SJCRH30 (cell line): ENCODE measurements at regions not wholly inside any gene's neighbourhood (a gene's known extent, or its start where the extent isn't known, plus 50 kb on each side); places are given as distances from the start of the nearest gene placed in this dataset.

Source experiments
- DNase-seq, 2 experiments: peaks; one replicate each; pipeline ENCODE4 v3.0.0-alpha.2; 2015 to 2020
- H3K27ac ChIP-seq: fragments of 250-450 bp; sonication (Bioruptor Pico); 2 replicates; pipeline ENCODE4 v1.5.1; 2020; ENCODE audit warnings: mild to moderate bottlenecking, moderate library complexity
- H3K27me3 ChIP-seq: fragments of 250-450 bp; sonication (Bioruptor Pico); 2 replicates; pipeline ENCODE4 v1.5.1; 2020; ENCODE audit warnings: mild to moderate bottlenecking, moderate library complexity
- H3K36me3 ChIP-seq: fragments of 250-450 bp; sonication (Bioruptor Pico); 2 replicates; pipeline ENCODE4 v1.5.1; 2020; ENCODE audit warnings: mild to moderate bottlenecking, moderate library complexity
- H3K4me1 ChIP-seq: fragments of 250-450 bp; sonication (Bioruptor Pico); 2 replicates; pipeline ENCODE4 v1.5.1; 2020; ENCODE audit warnings: mild to moderate bottlenecking, moderate library complexity
- H3K4me3 ChIP-seq: fragments of 250-450 bp; sonication (Bioruptor Pico); 2 replicates; pipeline ENCODE4 v1.5.1; 2020; ENCODE audit warnings: mild to moderate bottlenecking, moderate library complexity
- H3K9me3 ChIP-seq: fragments of 250-450 bp; sonication (Bioruptor Pico); replicated peaks from 2 replicates; pipeline ENCODE4 v1.5.1; 2020; ENCODE audit warnings: mild to moderate bottlenecking, moderate library complexity

- Histone ChIP-seq H3K4me3 (no peak overlapping the region), H3K9me3 (no peaks in the 10 kb centered on the region), H3K36me3 (no peaks in the 10 kb centered on the region), H3K27me3 (no peaks in the 10 kb centered on the region), H3K27ac (peak overlapping the region; percentile 25; the same call in 1 of the 2 replicates), H3K4me1 (peaks cover 10% of the 10 kb centered on the region)
- peak in 1 of 2 experiments; percentile 30 for DNase-seq
These were observed 953.5 kb downstream of the CDH11 start for GRCh38 chr16:64168371-64168770.

DNA sequence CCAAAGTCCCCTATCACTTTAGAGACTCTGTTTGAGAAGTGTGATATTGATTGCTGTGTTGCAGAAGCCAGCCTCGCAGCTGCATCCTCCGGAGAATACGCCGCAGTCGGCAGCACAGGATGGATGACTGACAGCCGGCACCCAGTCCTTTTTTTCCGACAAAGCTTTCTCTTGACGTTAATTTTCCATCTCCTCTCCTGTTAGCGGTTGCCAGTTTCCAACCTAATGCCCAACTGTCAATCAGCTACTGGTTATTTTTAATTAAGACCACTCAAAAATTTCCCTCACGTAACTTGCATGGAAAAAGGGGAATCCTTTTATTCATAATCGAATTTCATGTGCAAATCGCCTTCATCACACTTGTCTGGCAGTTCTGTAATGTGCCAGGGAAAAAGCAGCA, 953.9 kb downstream of the CDH11 start:
- peaks cover 3% of the 10 kb centered on the region for H3K9me3 ChIP-seq

DNA sequence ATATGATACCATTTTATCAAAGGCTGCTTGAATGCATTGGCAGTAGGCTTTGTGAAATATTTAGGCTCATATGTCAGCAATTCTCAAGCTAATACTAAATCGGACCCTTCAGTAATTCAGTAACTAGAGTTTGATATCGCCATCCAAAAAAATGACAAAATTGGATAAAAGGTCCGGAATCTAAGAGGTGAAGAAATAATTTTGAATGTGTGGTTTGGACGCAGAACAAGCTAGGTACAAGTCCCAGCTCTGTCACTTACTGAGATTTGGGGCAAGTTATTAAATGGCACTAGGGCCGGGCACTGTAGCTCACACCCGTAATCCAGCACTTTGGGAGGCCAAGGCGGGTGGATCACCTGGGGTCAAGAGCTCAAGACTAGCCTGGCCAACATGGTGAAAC, 956.5 kb downstream of the CDH11 start:
- Histone ChIP-seq H3K9me3 (peaks cover 8% of the 10 kb centered on the region), H3K36me3 (no peaks in the 10 kb centered on the region), H3K27ac (no peak overlapping the region), H3K4me3 (no peak overlapping the region), H3K4me1 (peaks cover 29% of the 10 kb centered on the region), H3K27me3 (no peaks in the 10 kb centered on the region)
- no peak for DNase-seq

More for the DNA sequence above, 953.9 kb downstream of the CDH11 start:
- Histone ChIP-seq H3K36me3 (no peaks in the 10 kb centered on the region), H3K4me1 (peaks cover 10% of the 10 kb centered on the region), H3K27ac (no peak overlapping the region), H3K27me3 (no peaks in the 10 kb centered on the region), H3K4me3 (no peak overlapping the region)
- DNase-seq, result no peak

GRCh38 chr16:64162613-64163375, 959.1 kb downstream of the CDH11 start:
- Histone ChIP-seq H3K36me3 (no peaks in the 10 kb centered on the region), H3K4me3 (no peak overlapping the region), H3K4me1 (peaks cover 24% of the 10 kb centered on the region), H3K27me3 (no peaks in the 10 kb centered on the region), H3K27ac (no peak overlapping the region; the same call in 1 of the 2 replicates), H3K9me3 (peaks cover 8% of the 10 kb centered on the region)
- no peak for DNase-seq

GRCh38 chr16:64159976-64160375, 961.9 kb downstream of the CDH11 start:
- Histone ChIP-seq H3K27ac (no peak overlapping the region), H3K4me3 (no peak overlapping the region), H3K9me3 (peaks cover 16% of the 10 kb centered on the region), H3K36me3 (no peaks in the 10 kb centered on the region), H3K4me1 (peaks cover 24% of the 10 kb centered on the region), H3K27me3 (no peaks in the 10 kb centered on the region)
- no peak for DNase-seq

DNA sequence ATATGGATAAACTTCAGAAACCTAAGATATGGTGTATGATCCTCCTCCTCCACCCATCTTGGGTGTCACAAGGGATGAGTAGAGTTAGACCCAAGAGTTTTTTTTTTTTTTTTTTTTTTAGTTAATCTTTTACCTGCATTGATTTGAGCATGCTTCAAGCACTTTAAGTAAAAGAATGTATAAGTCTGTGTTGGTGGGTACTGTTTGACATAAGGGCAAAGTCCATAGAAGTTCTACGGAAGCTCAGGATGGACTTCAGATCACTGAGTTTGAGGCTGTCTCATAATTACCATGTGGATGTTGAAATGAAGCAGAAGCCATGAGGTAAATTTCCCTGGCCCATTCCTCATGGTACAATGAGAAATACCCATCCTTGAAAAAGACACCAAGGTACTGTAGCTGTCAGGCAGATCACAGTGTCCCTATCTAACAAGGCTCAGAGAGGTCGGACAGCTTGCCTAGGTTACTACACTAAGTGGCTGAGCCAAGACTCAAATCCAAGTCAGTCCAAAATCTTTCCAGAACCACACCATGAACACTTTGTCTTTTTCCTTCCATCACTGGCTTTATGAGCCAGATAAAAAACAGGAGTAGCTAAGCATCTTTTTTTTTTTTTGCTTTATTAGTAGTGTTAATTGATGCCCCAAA, 962.8 kb downstream of the CDH11 start:
- Histone ChIP-seq H3K9me3 (peaks cover 16% of the 10 kb centered on the region), H3K27me3 (no peaks in the 10 kb centered on the region), H3K4me1 (peaks cover 24% of the 10 kb centered on the region), H3K4me3 (no peak overlapping the region), H3K27ac (no peak overlapping the region), H3K36me3 (no peaks in the 10 kb centered on the region)
- DNase-seq, result no peak

DNA sequence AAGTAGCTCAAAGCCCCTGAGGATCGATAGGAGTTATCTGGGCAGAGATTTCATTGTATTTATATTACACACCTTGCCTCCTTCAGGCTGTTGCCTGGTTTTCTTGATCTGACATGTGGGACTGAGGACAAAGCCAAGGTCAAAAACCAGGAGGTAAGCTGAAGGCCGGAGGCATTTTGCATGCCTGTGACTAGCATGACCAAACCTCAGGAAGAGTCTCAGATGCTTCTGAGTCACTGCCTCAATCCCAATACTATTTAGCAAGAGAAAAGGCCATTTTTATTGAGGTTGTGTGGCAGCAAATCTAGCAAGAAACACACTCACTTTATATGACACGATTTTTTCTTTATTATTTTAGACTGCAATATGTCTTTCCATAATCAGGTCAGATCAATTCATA, 968.1 kb downstream of the CDH11 start:
- H3K4me1 ChIP-seq, result peaks cover 15% of the 10 kb centered on the region
- H3K27me3 ChIP-seq, result no peaks in the 10 kb centered on the region
- no peaks in the 10 kb centered on the region for H3K36me3 ChIP-seq
- no peak for DNase-seq
- no peak overlapping the region for H3K4me3 ChIP-seq
- peaks cover 7% of the 10 kb centered on the region; the same call in 1 of the 2 replicates for H3K9me3 ChIP-seq
- no peak overlapping the region for H3K27ac ChIP-seq

DNA sequence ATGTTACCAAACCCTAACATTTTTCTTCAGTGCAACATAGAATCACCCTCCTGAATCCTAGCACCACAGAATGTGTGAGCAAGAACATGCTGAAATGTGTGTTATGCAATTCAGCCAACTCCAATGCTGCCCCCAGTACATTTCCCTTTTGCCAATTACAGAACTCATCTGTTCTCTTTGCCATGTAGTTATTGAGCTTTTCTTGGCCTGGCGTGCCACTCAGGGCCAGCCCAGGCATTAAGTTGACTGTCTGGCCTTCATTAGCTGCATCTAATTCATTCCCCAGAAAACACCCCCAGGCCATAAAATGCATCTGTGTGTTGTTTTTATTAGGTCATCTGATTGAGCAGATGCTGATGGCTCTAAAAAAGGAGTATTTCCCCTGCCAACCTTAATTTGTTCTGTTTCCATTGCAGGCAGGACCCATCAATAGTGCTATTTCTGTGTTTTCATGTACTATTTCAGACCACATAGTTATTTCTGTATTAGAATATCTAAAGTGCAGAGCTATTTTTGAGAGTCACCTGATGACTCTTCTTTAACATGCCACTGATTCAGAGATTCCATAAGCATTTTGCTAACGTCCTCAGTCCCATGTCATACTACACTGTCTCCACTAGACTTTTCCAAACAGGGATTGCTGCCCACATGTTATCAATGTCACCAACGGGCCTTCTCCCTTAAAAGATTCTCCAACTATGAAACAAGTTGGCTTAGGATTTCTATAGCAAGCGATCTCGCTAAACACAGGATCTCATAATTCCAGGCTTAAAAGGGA, 969.7 kb downstream of the CDH11 start:
- peak; percentile 59 to 73 for DNase-seq
- Histone ChIP-seq H3K27me3 (no peaks in the 10 kb centered on the region), H3K36me3 (no peaks in the 10 kb centered on the region), H3K4me3 (no peak overlapping the region), H3K4me1 (peaks cover 15% of the 10 kb centered on the region), H3K27ac (peak overlapping the region; percentile 12), H3K9me3 (peaks cover 9% of the 10 kb centered on the region; the same call in 1 of the 2 replicates)

- Histone ChIP-seq H3K27ac (no peak overlapping the region), H3K27me3 (no peaks in the 10 kb centered on the region), H3K36me3 (no peaks in the 10 kb centered on the region), H3K4me3 (no peak overlapping the region), H3K9me3 (0 out of 2 replicates have a peak, but pooled peaks cover 4% of the 10 kb centered on the region), H3K4me1 (peaks cover 15% of the 10 kb centered on the region)
- DNase-seq, result no peak
These were observed 971.7 kb downstream of the CDH11 start for GRCh38 chr16:64150193-64150592.

- Histone ChIP-seq H3K27ac (no peak overlapping the region), H3K27me3 (no peaks in the 10 kb centered on the region), H3K4me1 (peaks cover 19% of the 10 kb centered on the region), H3K4me3 (no peak overlapping the region), H3K9me3 (0 out of 2 replicates have a peak, but pooled peaks cover 4% of the 10 kb centered on the region), H3K36me3 (no peaks in the 10 kb centered on the region)
- DNase-seq, result no peak
These were observed 972.1 kb downstream of the CDH11 start for GRCh38 chr16:64149756-64150155.

DNA sequence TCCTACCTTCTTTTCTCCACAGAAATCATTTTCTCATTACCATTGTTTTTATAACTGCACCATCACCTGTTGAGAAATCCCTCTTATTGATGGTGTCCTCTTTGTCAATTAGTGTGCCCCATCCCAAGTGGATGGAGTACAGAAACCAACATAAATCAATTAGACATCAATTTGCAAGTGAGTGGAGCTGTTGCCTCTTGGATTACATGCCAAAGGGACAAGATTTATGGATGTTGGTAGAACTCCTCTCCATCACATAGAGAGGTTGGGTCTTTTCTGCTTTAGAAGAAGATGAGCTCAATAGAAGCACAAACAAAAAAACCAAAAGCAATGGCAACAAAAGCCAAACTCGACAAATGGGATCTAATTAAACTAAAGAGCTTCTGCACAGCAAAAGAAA, 973.5 kb downstream of the CDH11 start:
- H3K27me3 ChIP-seq, result no peaks in the 10 kb centered on the region
- DNase-seq, result no peak
- H3K9me3 ChIP-seq, result 0 out of 2 replicates have a peak, but pooled peaks cover 4% of the 10 kb centered on the region
- H3K36me3 ChIP-seq, result no peaks in the 10 kb centered on the region
- H3K27ac ChIP-seq, result no peak overlapping the region
- no peak overlapping the region for H3K4me3 ChIP-seq
- peaks cover 25% of the 10 kb centered on the region for H3K4me1 ChIP-seq

DNA sequence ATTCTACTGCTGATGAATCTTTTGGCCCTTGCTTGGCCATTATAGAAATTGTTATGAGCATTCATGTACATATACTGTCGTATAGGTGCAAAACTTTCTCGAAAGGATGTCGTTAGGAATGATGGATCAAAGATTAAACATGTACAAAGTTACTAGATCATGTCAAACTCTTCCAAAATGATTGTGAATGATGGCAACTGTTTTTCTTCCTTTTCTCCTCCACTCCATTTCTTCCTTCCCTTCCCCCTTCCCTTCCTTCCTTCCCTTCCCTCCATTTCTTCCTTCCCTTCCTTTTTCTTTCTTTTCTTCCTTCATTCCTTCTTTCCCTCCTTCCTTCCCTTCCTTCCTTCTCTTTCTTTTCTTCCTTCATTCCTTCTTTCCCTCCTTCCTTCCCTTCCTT, 973.9 kb downstream of the CDH11 start:
- no peak overlapping the region for H3K4me3 ChIP-seq
- no peak for DNase-seq
- peaks cover 23% of the 10 kb centered on the region for H3K4me1 ChIP-seq
- 0 out of 2 replicates have a peak, but pooled peaks cover 4% of the 10 kb centered on the region for H3K9me3 ChIP-seq
- H3K36me3 ChIP-seq, result no peaks in the 10 kb centered on the region
- no peak overlapping the region for H3K27ac ChIP-seq
- no peaks in the 10 kb centered on the region for H3K27me3 ChIP-seq

- H3K27ac ChIP-seq, result peak overlapping the region; percentile 8; the same call in 1 of the 2 replicates
- DNase-seq, result peak in 1 of 2 experiments; percentile 57
- peaks cover 10% of the 10 kb centered on the region; the same call in 1 of the 2 replicates for H3K4me1 ChIP-seq
- H3K36me3 ChIP-seq, result no peaks in the 10 kb centered on the region
- no peaks in the 10 kb centered on the region for H3K27me3 ChIP-seq
- H3K4me3 ChIP-seq, result no peak overlapping the region
- 0 out of 2 replicates have a peak, but pooled peaks cover 4% of the 10 kb centered on the region for H3K9me3 ChIP-seq
These were observed 977.2 kb downstream of the CDH11 start for GRCh38 chr16:64144617-64145016.

DNA sequence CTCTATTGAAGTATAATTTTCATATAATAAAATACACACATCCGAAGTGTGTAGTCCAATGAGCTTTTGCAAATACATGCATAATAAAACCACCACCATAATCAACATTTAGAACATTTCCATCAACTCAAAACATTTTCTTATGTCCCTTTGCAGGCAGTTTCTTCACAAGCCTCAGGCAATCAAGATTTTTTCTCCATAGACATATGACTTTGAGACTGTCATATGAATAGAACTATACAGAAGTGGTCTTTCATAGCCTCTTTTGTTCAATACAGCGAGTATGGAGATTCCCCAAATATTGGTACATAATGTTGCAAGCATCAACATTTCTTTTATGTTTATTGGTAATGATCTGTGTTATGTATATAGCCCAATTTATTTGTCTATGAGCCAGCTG, 983.2 kb downstream of the CDH11 start:
- Histone ChIP-seq H3K27ac (no peak overlapping the region), H3K4me3 (no peak overlapping the region), H3K27me3 (no peaks in the 10 kb centered on the region), H3K9me3 (0 out of 2 replicates have a peak, but pooled peaks cover 4% of the 10 kb centered on the region), H3K4me1 (no peaks in the 10 kb centered on the region), H3K36me3 (no peaks in the 10 kb centered on the region)
- no peak for DNase-seq

DNA sequence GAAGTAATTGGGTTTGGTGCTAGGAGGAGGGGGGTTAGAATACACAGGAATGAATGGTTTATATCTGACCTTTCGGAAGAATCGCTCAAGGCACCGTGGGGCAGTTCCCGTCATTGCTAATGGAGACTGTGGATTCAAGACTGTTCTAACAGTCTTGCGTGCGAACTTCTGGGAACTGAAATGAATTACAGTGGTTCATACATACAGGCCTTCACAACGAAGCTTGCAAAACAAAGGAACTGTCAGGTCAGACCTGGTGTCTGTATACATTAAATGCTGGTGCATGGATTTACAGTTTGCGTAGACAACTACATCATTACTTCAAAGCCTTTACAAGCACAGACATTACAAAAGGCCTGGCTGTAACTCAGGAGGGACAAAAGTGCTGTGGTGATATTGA, 983.9 kb downstream of the CDH11 start:
- no peak overlapping the region for H3K4me3 ChIP-seq
- no peak overlapping the region for H3K27ac ChIP-seq

More for the DNA sequence above, 983.9 kb downstream of the CDH11 start:
- no peak for DNase-seq
- no peaks in the 10 kb centered on the region for H3K36me3 ChIP-seq
- no peaks in the 10 kb centered on the region for H3K27me3 ChIP-seq
- peaks cover 1% of the 10 kb centered on the region for H3K4me1 ChIP-seq
- 0 out of 2 replicates have a peak, but pooled peaks cover 4% of the 10 kb centered on the region for H3K9me3 ChIP-seq
